Small intestine (tissue), 7 donors: ENCODE measurements at regions not wholly inside any gene's neighbourhood (a gene's known extent, or its start where the extent isn't known, plus 50 kb on each side); places are given as distances from the start of the nearest gene placed in this dataset.

Experiments used
- DNase-seq, 2 donors: peaks; one replicate each; pipeline versions ENCODE4 v3.0.0 to v3.0.0-alpha.2; 2013
- FAIRE-seq: peaks from 2 replicates; lab custom pipeline; 2012; peaks lifted over from hg19 to GRCh38; lab: Jason Lieb, UNC
- H3K27ac ChIP-seq, 3 donors: one replicate each; pipeline ENCODE4 v1.5.1; 2013; ENCODE audit warnings: low read length in 2 of 3, mild to moderate bottlenecking in 2 of 3, control low read depth in 1 of 3, inconsistent platforms in 1 of 3, low read depth in 1 of 3, moderate library complexity in 1 of 3
- H3K27me3 ChIP-seq, 3 donors: one replicate each; pipeline ENCODE4 v1.6.1; 2013; ENCODE audit warnings: low read length in 3 of 3, inconsistent platforms in 1 of 3; ENCODE audit not compliant: control insufficient read depth in 3 of 3, insufficient read depth in 3 of 3
- H3K36me3 ChIP-seq, 3 donors: one replicate each; pipeline ENCODE4 v1.6.1; 2013; ENCODE audit warnings: low read length in 3 of 3, inconsistent platforms in 1 of 3, low read depth in 1 of 3, mild to moderate bottlenecking in 1 of 3, moderate library complexity in 1 of 3; ENCODE audit not compliant: control insufficient read depth in 3 of 3, insufficient read depth in 2 of 3
- H3K4me1 ChIP-seq, 3 donors: one replicate each; pipeline ENCODE4 v1.6.1; 2013; ENCODE audit warnings: low read length in 2 of 3, inconsistent platforms in 1 of 3, low read depth in 1 of 3, mild to moderate bottlenecking in 1 of 3, moderate library complexity in 1 of 3; ENCODE audit not compliant: control insufficient read depth in 3 of 3, insufficient read depth in 2 of 3
- H3K4me3 ChIP-seq, 3 donors: one replicate each; pipeline ENCODE4 v1.5.1; 2013; ENCODE audit warnings: low read length in 3 of 3, control low read depth in 1 of 3, inconsistent platforms in 1 of 3, low read depth in 1 of 3, mild to moderate bottlenecking in 1 of 3, moderate library complexity in 1 of 3
- H3K9me3 ChIP-seq, 2 donors: one replicate each; pipeline ENCODE4 v1.6.1; 2013; ENCODE audit warnings: low read depth in 1 of 2, low read length in 1 of 2; ENCODE audit not compliant: control insufficient read depth in 2 of 2, insufficient read depth in 1 of 2
- WGBS, 3 donors: extraction: QIAGEN DNeasy Blood & Tissue Kit; methylation state at CpG; one replicate each; pipeline ENCODE4 v1.1.7; 2013; 5-methylcytosine and 5-hydroxymethylcytosine counted together
- donor health status: healthy with polysubstance abuse.
- donor health status: control.
- donor health status: control.
- donor health status: Bipolar disorder and iron deficiency.
- donor health status: healthy.

DNA sequence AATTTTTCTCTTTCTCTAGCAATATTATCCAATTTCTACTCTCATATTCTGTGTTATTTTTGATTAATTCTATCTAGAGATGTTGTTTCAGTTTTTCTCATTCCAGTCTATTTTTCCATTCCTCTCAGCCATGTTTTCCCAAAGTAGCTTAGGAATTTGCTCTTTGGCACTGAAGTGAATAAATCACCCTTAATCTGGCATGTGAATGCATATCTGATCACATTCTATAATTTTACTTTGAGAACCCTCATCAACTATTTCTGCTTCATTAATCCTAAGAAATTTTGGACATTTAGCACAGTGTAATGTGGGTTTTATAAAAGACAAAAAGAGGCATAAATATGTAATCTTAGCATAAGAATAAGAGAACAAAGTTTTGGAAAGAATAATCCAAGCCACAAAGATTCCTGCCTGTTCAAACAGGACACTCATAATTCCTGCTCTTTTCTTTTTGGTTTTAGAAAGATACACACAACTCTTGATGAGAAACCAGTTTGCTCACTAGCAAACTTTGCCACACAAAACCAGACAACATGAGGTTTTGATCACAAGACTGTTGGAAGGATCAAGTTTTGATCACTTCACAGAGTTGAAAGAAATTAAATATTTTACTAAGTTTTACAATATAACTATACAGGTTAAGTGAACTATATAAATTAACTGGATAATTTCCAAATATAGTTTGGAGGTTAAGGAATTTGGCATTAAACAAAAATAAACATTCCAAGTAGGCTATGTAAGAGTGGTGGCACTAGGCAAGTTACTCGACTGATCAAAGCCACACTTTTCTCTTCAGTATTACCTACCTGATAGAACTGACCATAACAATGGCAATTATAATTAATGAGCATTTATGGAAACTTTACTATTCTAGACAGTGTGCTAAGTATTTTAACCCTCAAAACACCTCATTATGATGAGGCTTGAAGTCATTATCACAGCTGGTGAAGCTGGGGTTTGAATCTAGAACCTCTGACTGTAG, 226.6 kb upstream of the TMTC1 start:
- WGBS, 3 donors, result 61 to 68% (median 63%) methylated on average over 1 of the region's 1 CpG
- Histone ChIP-seq H3K27me3 (no peaks in the 10 kb centered on the region), H3K9me3 (no peaks in the 10 kb centered on the region), H3K27ac (no peak overlapping the region), H3K4me1 (no peaks in the 10 kb centered on the region), H3K4me3 (no peak overlapping the region), H3K36me3 (no peaks in the 10 kb centered on the region)
- FAIRE-seq (no peak), DNase-seq (no peak)

DNA sequence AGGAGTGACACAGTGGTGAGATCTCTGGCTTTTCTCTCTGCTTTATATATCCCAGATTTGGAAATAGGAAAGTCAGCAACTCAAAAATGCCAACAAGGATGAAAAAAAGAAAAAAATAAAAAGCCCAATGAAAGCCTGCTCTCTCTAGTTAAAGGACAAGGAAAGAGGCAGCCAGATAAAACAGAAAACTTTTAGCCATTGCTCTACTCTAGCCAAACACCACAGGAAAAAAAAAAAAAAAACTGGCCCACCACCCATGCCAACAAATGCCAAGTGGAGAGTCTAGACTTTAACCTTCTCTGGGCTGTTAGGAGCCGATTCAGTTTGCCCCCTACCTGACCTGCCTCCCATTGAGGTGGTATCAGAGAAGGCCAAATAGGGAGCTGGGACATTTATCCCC, 222.3 kb upstream of the TMTC1 start:
- DNase-seq (no peak), FAIRE-seq (no peak)
- Histone ChIP-seq H3K27me3 (no peaks in the 10 kb centered on the region), H3K4me1 (no peaks in the 10 kb centered on the region), H3K36me3 (no peaks in the 10 kb centered on the region), H3K4me3 (no peak overlapping the region), H3K27ac (no peak overlapping the region), H3K9me3 (no peaks in the 10 kb centered on the region)
- WGBS, 3 donors, result 42 to 76% (median 42%) methylated on average over 1 of the region's 1 CpG

DNA sequence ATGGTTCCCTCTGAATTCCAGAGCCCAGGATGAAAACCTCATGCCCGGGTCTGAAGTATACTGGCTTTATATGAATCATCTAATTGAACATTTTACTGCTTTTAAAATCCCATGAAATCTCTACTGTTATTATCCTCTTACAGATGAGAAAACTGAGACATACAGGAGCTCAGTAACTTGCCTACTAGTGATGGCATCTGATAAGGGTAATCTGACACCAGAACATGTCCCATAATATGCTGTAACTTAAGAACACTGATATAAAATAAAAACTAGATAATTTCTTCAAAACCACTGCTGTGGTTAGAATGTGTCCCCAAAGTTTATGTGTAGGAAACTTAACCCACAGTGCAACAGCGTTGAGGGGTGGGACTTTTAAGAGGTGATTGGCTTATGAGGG, 219.6 kb upstream of the TMTC1 start:
- Histone ChIP-seq H3K4me3 (no peak overlapping the region), H3K4me1 (no peaks in the 10 kb centered on the region), H3K27ac (no peak overlapping the region), H3K27me3 (no peaks in the 10 kb centered on the region), H3K9me3 (no peaks in the 10 kb centered on the region), H3K36me3 (no peaks in the 10 kb centered on the region)
- WGBS, 3 donors, result 68 to 77% (median 73%) methylated on average over 2 of the region's 2 CpGs
- DNase-seq, result no peak
- FAIRE-seq, result no peak

DNA sequence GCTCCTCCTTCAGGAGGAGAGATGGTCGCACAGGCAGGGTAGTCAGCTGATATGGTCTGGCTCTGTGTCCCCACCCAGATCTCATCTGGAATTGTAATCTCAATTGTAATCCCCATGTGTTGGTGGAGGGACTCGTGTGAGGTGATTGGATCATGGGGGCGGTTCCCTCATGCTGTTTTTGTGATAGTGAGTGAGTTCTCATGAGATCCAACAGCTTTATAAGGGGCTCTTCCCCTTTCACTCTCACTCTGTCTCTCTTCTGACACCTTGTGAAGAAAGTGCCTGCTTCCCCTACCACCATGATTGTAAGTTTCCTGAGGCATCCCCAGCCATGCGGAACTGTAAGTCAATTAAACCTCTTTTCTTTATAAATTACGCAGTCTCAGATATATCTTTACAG, 218.9 kb upstream of the TMTC1 start:
- no peak for FAIRE-seq
- WGBS, 3 donors, result 75 to 83% (median 76%) methylated on average over 5 of the region's 5 CpGs
- no peak overlapping the region for H3K27ac ChIP-seq

DNA sequence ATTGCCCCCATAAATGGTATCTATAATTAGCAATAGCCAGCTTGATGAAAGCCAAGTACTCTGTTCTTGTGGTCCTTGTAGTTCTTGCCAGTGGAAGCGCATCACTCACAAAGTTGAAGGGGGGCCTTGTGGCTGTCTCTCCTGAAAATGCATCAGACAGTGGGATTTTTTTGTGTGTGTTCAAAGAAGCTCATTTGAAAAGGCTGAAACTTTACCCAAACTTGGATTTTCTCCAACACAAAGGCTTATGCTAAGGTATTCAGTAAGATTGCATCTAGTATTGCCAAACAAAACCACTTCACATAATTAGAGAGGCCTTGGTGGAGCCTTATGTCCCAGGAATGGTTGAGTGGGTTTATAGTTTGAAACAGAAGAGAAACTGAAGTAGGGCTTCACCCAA, 216.7 kb upstream of the TMTC1 start:
- Histone ChIP-seq H3K27ac (no peak overlapping the region), H3K4me1 (no peaks in the 10 kb centered on the region), H3K4me3 (no peak overlapping the region), H3K9me3 (no peaks in the 10 kb centered on the region), H3K27me3 (no peaks in the 10 kb centered on the region), H3K36me3 (no peaks in the 10 kb centered on the region)
- no peak for FAIRE-seq
- 47 to 93% (median 59%) methylated on average over 1 of the region's 1 CpG for WGBS, 3 donors
- no peak for DNase-seq

More for the DNA sequence above, 218.9 kb upstream of the TMTC1 start:
- Histone ChIP-seq H3K27me3 (no peaks in the 10 kb centered on the region), H3K4me1 (no peaks in the 10 kb centered on the region), H3K9me3 (no peaks in the 10 kb centered on the region), H3K4me3 (no peak overlapping the region), H3K36me3 (no peaks in the 10 kb centered on the region)
- DNase-seq, result no peak

DNA sequence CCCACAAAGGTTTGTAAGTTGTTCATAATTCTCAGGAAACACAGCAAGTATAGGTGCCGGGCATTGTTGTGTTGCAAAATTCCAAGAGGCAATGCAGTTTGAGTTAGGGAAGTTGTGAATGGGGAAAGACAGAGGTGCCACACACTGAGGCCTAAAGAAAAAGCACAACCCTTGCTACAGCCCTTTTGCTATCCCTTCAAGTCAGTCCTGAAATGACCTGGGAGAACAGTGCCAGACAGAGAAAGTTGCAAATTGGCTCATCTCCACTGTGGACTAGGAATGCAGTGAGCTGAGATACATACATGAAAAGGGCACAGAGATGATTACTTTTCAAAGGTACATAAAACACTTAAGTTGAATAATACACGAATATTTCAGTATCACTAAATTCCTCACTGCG, 213.3 kb upstream of the TMTC1 start:
- Histone ChIP-seq H3K4me1 (no peaks in the 10 kb centered on the region), H3K9me3 (no peaks in the 10 kb centered on the region), H3K36me3 (no peaks in the 10 kb centered on the region), H3K4me3 (no peak overlapping the region), H3K27me3 (no peaks in the 10 kb centered on the region), H3K27ac (no peak overlapping the region)
- no peak for DNase-seq
- WGBS, 3 donors, result 79 to 90% (median 83%) methylated on average over 3 of the region's 3 CpGs
- no peak for FAIRE-seq

DNA sequence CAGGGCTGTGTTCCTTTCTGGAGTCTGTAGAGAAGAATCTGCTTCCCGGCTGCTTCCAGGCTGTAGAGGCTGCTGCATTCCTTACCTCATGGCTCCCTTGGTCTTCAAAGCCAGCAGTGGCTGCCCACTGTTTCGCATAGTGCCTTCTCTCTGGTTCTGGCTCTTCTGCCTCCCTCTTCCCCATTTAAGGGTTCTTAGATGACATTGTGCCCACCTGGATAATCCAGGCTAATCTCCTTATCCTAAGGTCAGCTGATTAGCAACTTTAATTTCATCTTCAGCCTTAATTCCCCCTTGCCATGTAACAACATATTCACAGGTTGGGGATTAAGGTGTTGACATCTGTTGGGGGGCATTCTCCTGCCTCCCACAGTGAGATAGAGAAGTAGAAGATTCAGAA, 208.6 kb upstream of the TMTC1 start:
- DNase-seq (no peak), FAIRE-seq (no peak)
- Histone ChIP-seq H3K36me3 (no peaks in the 10 kb centered on the region), H3K27ac (no peak overlapping the region), H3K27me3 (no peaks in the 10 kb centered on the region), H3K9me3 (no peaks in the 10 kb centered on the region), H3K4me3 (no peak overlapping the region), H3K4me1 (no peaks in the 10 kb centered on the region)
- WGBS, 3 donors, result 63 to 82% (median 73%) methylated on average over 2 of the region's 2 CpGs

DNA sequence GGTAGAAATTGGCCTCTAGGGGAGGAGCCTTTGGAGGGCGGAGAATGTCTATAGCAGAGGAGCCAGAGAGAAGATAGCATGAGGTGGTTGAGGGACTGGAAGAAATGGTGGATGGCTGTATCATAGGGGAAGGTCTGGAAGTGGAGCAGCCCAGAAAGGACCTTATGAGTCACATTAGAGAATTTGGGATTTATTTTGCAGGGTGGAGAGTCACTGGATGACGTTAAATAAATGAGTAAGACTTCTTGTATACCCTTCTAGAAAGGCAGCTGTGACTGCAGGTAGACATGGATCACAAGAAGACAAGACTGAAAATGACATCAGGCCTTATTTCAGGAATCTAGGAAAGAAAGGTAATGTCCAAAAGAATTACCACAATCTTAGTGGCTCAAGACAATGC, 208.2 kb upstream of the TMTC1 start:
- no peaks in the 10 kb centered on the region for H3K27me3 ChIP-seq
- no peak overlapping the region for H3K27ac ChIP-seq
- H3K36me3 ChIP-seq, result no peaks in the 10 kb centered on the region
- DNase-seq (no peak), FAIRE-seq (no peak)
- H3K4me1 ChIP-seq, result no peaks in the 10 kb centered on the region
- no peaks in the 10 kb centered on the region for H3K9me3 ChIP-seq
- WGBS, 3 donors, result 60 to 82% (median 63%) methylated on average over 2 of the region's 2 CpGs
- no peak overlapping the region for H3K4me3 ChIP-seq
